A172 (cell line): ENCODE measurements at regions not wholly inside any gene's neighbourhood (a gene's known extent, or its start where the extent isn't known, plus 50 kb on each side); places are given as distances from the start of the nearest gene placed in this dataset.
"Not testable (repeated sequence)": the region's sequence is repeated elsewhere in the genome, so short reads cannot be mapped to it uniquely, and the experiment has no call there.

ENCODE experiments used
- DNase-seq: peaks from one replicate; pipeline ENCODE4 v3.0.0-alpha.2; 2015; ENCODE audit warnings: low spot score

GRCh38 chr5:21067724-21068123, 1079.7 kb upstream of the CDH18 start:
- DNase-seq: no peak

GRCh38 chr5:21063146-21063545, 1075.1 kb upstream of the CDH18 start:
- DNase-seq: no peak

- DNase-seq: no peak
These were observed 1070.3 kb upstream of the CDH18 start for GRCh38 chr5:21058289-21058688.

- DNase-seq: no peak
These were observed 1063.9 kb upstream of the CDH18 start for GRCh38 chr5:21051945-21052344.

- no peak for DNase-seq
These were observed 1061.9 kb upstream of the CDH18 start for GRCh38 chr5:21049901-21050300.

- DNase-seq: no peak
These were observed 1043.0 kb upstream of the CDH18 start for GRCh38 chr5:21030981-21031380.

GRCh38 chr5:21024966-21025365, 1037.0 kb upstream of the CDH18 start:
- no peak for DNase-seq

- DNase-seq: no peak
These were observed 1025.2 kb upstream of the CDH18 start for GRCh38 chr5:21013237-21013636.

- DNase-seq: no peak
These were observed 1019.8 kb upstream of the CDH18 start for GRCh38 chr5:21007781-21008180.

- not testable (repeated sequence) for DNase-seq
These were observed 1000.9 kb upstream of the CDH18 start for GRCh38 chr5:20988933-20989332.

- DNase-seq: no peak
These were observed 997.8 kb upstream of the CDH18 start for GRCh38 chr5:20985754-20986153.

- no peak for DNase-seq
These were observed 986.4 kb upstream of the CDH18 start for GRCh38 chr5:20974426-20974825.

- peak; percentile 86 for DNase-seq
These were observed 984.5 kb upstream of the CDH18 start for GRCh38 chr5:20972419-20972925.

GRCh38 chr5:20959347-20959746, 971.3 kb upstream of the CDH18 start:
- no peak for DNase-seq

GRCh38 chr5:20958641-20959040, 970.6 kb upstream of the CDH18 start:
- no peak for DNase-seq

- DNase-seq: no peak
These were observed 968.1 kb upstream of the CDH18 start for GRCh38 chr5:20956134-20956533.

- DNase-seq: peak; percentile 22
These were observed 961.6 kb upstream of the CDH18 start for GRCh38 chr5:20949636-20950035.

GRCh38 chr5:20943183-20943971, 955.4 kb upstream of the CDH18 start:
- not testable (repeated sequence) for DNase-seq

GRCh38 chr5:20942603-20943002, 954.6 kb upstream of the CDH18 start:
- not testable (repeated sequence) for DNase-seq

GRCh38 chr5:20940786-20941185, 952.8 kb upstream of the CDH18 start:
- DNase-seq: not testable (repeated sequence)

- DNase-seq: not testable (repeated sequence)
These were observed 902.9 kb upstream of the CDH18 start for GRCh38 chr5:20890936-20891335.

GRCh38 chr5:20875726-20876125, 887.7 kb upstream of the CDH18 start:
- peak; percentile 13 for DNase-seq

- not testable (repeated sequence) for DNase-seq
These were observed 877.9 kb upstream of the CDH18 start for GRCh38 chr5:20865892-20866291.
